Prostate gland (tissue), 2 donors: ENCODE measurements at regions not wholly inside any gene's neighbourhood (a gene's known extent, or its start where the extent isn't known, plus 50 kb on each side); places are given as distances from the start of the nearest gene placed in this dataset.

Experiments
- CTCF ChIP-seq, 4 experiments: fragments of 200-600 bp in 2 of 4; fragments of 450-650 bp in 2 of 4; sonication (generic) in 2 of 4; IDR thresholded peaks; 1 replicate in 3 of 4; 2 replicates in 1 of 4; pipeline ENCODE4 v1.5.1; 2016 to 2019; ENCODE audit warnings: antibody characterized with exemption in 4 of 4, mild to moderate bottlenecking in 2 of 4, moderate library complexity in 2 of 4
- POLR2A ChIP-seq: fragments of 450-650 bp; IDR thresholded peaks from one replicate; pipeline ENCODE4 v1.6.1; 2016; ENCODE audit warnings: antibody characterized with exemption, mild to moderate bottlenecking
- POLR2AphosphoS5 ChIP-seq: sonication (generic); formaldehyde crosslinking; IDR thresholded peaks from one replicate; pipeline ENCODE4 v1.6.1; 2017; ENCODE audit warnings: antibody characterized with exemption

DNA sequence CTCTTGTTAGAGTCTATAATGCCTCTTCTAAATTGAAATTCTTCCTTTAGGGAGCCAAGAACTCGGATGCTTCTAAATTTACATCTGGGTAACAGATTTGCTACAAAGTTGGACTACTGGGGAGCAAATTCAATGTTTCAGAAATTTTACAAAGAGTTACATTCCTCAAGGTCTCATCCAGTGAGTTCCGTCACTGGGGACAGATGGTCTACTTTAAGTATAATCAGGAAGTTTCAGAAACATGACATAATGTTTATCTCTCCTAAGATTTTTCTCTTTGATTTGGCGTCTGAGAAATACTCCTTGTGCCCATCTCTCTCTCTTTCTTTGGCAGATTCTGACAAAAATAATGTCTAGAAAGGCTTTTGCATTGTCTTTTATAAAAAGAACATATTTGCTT is 81.5 kb upstream of the MBNL2 start:
- no peak for TF ChIP-seq CTCF (IDR thresholded peaks at IDR 0.05)
- TF ChIP-seq POLR2AphosphoS5: no peak
- no peak for TF ChIP-seq POLR2A
